Muscle layer of duodenum (tissue), 2 donors: ENCODE measurements at regions not wholly inside any gene's neighbourhood (a gene's known extent, or its start where the extent isn't known, plus 50 kb on each side); places are given as distances from the start of the nearest gene placed in this dataset.

ENCODE experiments used
- H3K27ac ChIP-seq: one replicate; pipeline ENCODE4 v1.7.0; 2013; ENCODE audit warnings: mild to moderate bottlenecking, low read length
- H3K27me3 ChIP-seq: one replicate; pipeline ENCODE4 v1.7.0; 2013; ENCODE audit warnings: low read depth, mild to moderate bottlenecking, control low read depth, low read length
- H3K36me3 ChIP-seq, 2 donors: one replicate each; pipeline ENCODE4 v1.7.0; 2013; ENCODE audit warnings: low read length in 2 of 2, control low read depth in 1 of 2, mild to moderate bottlenecking in 1 of 2; ENCODE audit not compliant: insufficient read depth in 2 of 2, control insufficient read depth in 1 of 2
- H3K4me1 ChIP-seq, 2 donors: one replicate each; pipeline ENCODE4 v1.7.0; 2013; ENCODE audit warnings: low read length in 2 of 2, mild to moderate bottlenecking in 2 of 2, control low read depth in 1 of 2, moderate library complexity in 1 of 2; ENCODE audit not compliant: insufficient read depth in 2 of 2, control insufficient read depth in 1 of 2
- H3K4me3 ChIP-seq, 2 donors: one replicate each; pipeline ENCODE4 v1.7.0; 2013; ENCODE audit warnings: low read length in 2 of 2, low read depth in 1 of 2, mild to moderate bottlenecking in 1 of 2
- H3K9me3 ChIP-seq, 2 donors: one replicate each; pipeline ENCODE4 v1.7.0; 2013; ENCODE audit warnings: low read length in 2 of 2, control low read depth in 1 of 2, mild to moderate bottlenecking in 1 of 2; ENCODE audit not compliant: control insufficient read depth in 1 of 2
- donor health status: healthy.

GRCh38 chr15:36239509-36239908 lies 339.9 kb upstream of the CDIN1 start:
- Histone ChIP-seq H3K36me3 (no peaks in the 10 kb centered on the region), H3K4me3 (no peak overlapping the region), H3K27ac (no peak overlapping the region), H3K27me3 (no peaks in the 10 kb centered on the region), H3K9me3 (peaks cover 0 to 7% of the 10 kb centered on the region in 2 donors), H3K4me1 (no peaks in the 10 kb centered on the region)

- H3K36me3 ChIP-seq: no peaks in the 10 kb centered on the region
- no peaks in the 10 kb centered on the region for H3K4me1 ChIP-seq
- H3K27me3 ChIP-seq: no peaks in the 10 kb centered on the region
- H3K4me3 ChIP-seq: no peak overlapping the region
- no peaks in the 10 kb centered on the region for H3K9me3 ChIP-seq
- H3K27ac ChIP-seq: no peak overlapping the region
Observed at GRCh38 chr15:36251450-36251849, 328.0 kb upstream of the CDIN1 start.

DNA sequence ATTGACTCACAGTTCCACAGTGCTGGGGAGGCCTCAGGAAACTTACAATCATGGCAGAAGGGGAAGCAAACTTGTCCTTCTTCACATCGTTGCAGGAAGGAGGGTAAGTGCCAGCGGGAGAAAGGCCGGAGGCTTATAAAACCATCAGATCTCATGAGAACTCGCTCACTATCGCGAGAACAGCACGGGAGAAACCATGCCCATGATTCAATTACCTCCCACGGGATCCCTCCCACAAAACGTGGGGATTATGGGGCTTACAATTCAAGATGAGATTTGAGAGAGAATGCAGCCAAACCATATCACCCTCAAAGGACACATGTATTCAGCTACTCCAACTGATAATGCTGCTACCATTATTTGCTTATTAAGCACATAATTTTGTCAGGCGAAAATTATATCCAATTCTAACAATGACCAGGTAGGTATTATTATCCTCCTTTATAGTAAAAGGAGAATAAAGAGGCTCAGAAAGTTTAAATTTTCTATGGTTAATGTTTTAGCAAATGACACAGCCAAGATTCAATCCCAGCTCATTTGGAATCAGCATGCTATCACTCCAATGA lies 327.2 kb upstream of the CDIN1 start:
- no peaks in the 10 kb centered on the region for H3K9me3 ChIP-seq
- no peaks in the 10 kb centered on the region for H3K36me3 ChIP-seq
- H3K27me3 ChIP-seq: no peaks in the 10 kb centered on the region
- no peak overlapping the region for H3K4me3 ChIP-seq
- no peaks in the 10 kb centered on the region for H3K4me1 ChIP-seq
- H3K27ac ChIP-seq: no peak overlapping the region

DNA sequence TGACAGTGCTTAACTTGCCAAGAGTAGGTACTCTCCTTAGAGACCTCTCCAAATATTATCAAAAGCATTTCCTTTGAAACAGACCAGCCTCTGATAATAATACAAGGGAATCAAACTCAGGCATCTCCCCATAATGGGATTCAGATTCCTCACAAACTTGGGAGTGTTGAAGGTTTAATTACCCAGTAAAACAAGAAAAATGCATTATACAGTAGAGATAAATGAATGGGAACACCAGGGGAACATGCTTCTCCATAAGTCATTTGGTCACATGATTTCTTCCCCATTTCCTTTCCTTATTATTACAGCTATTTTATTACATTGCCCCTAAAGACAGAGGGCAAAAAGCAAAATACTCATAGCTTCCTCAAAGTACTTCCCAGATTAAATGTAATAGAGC lies 325.0 kb upstream of the CDIN1 start:
- H3K27me3 ChIP-seq: no peaks in the 10 kb centered on the region
- H3K4me1 ChIP-seq: no peaks in the 10 kb centered on the region
- H3K36me3 ChIP-seq: no peaks in the 10 kb centered on the region
- H3K9me3 ChIP-seq: no peaks in the 10 kb centered on the region
- H3K4me3 ChIP-seq: no peak overlapping the region
- H3K27ac ChIP-seq: no peak overlapping the region

DNA sequence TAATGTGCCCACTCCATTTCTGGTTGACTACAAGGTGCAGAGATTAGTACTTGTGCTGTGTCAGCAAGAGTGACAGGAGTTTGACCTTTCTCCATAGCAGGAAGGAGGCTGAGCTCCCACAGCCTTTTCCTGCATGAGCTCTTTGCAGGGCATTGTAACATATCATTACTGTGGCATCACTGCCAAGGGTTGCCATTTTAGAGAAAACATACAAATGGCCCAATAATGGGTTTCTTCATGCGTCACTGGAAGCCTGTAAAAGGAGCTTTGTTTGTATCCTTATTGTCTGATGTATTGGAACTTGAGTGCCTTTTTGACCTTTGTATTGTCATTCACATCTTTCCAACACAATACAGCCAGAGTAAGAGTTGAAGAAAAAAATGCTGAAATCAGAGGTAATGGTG lies 323.0 kb upstream of the CDIN1 start:
- Histone ChIP-seq H3K4me1 (no peaks in the 10 kb centered on the region), H3K4me3 (no peak overlapping the region), H3K36me3 (no peaks in the 10 kb centered on the region), H3K9me3 (no peaks in the 10 kb centered on the region), H3K27ac (no peak overlapping the region), H3K27me3 (no peaks in the 10 kb centered on the region)

- no peaks in the 10 kb centered on the region for H3K27me3 ChIP-seq
- no peak overlapping the region for H3K27ac ChIP-seq
- H3K36me3 ChIP-seq: no peaks in the 10 kb centered on the region
- H3K4me1 ChIP-seq: no peaks in the 10 kb centered on the region
- H3K9me3 ChIP-seq: no peaks in the 10 kb centered on the region
- H3K4me3 ChIP-seq: no peak overlapping the region
Observed at GRCh38 chr15:36263666-36264065, 315.8 kb upstream of the CDIN1 start.

- no peaks in the 10 kb centered on the region for H3K9me3 ChIP-seq
Observed at GRCh38 chr15:36265422-36265821, 314.0 kb upstream of the CDIN1 start.

DNA sequence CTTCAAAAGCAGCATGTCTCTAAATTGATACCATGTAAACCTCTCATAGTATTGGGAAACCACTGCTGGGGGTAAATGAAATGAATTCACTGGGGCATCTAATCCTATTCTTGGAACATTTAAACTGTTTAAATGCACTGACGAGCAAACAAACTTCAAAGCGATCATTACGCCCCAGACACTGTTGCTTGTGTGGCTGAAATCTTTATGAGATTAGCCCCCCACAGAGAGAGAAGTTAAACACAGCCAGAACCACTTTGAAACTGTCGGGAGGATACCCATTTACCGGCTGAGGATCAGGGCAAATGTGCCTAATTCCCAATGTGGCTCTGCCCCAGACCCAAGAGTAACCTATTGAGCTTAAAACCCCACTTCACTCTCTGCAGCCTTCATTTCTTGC lies 308.4 kb upstream of the CDIN1 start:
- Histone ChIP-seq H3K4me1 (no peaks in the 10 kb centered on the region), H3K27me3 (no peaks in the 10 kb centered on the region), H3K9me3 (no peaks in the 10 kb centered on the region), H3K27ac (no peak overlapping the region), H3K4me3 (no peak overlapping the region), H3K36me3 (no peaks in the 10 kb centered on the region)

More at GRCh38 chr15:36265422-36265821, 314.0 kb upstream of the CDIN1 start:
- H3K4me3 ChIP-seq: no peak overlapping the region
- H3K27ac ChIP-seq: no peak overlapping the region
- H3K36me3 ChIP-seq: no peaks in the 10 kb centered on the region
- H3K27me3 ChIP-seq: no peaks in the 10 kb centered on the region
- H3K4me1 ChIP-seq: no peaks in the 10 kb centered on the region

DNA sequence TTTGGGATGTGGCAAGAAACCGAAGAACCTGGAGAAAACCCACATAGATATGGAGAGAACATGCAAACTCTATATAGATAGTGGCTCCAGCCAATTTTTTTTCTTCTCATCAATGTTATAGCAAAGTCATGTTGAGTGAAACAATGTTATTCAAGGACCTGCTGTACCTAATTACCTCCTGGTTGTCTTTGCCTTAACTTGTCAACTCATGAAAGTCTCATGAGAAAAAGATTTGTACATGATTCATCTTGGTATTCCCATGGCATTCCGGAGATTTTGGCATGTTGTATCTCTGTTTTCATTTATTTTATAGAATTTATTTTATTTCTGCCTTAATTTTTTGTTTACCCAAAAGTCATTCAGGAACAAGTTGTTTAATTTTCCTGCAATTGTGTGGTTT lies 303.8 kb upstream of the CDIN1 start:
- H3K27ac ChIP-seq: no peak overlapping the region
- H3K27me3 ChIP-seq: no peaks in the 10 kb centered on the region
- H3K4me1 ChIP-seq: no peaks in the 10 kb centered on the region
- H3K4me3 ChIP-seq: no peak overlapping the region
- peaks cover 0 to 9% of the 10 kb centered on the region in 2 donors for H3K9me3 ChIP-seq
- H3K36me3 ChIP-seq: no peaks in the 10 kb centered on the region

DNA sequence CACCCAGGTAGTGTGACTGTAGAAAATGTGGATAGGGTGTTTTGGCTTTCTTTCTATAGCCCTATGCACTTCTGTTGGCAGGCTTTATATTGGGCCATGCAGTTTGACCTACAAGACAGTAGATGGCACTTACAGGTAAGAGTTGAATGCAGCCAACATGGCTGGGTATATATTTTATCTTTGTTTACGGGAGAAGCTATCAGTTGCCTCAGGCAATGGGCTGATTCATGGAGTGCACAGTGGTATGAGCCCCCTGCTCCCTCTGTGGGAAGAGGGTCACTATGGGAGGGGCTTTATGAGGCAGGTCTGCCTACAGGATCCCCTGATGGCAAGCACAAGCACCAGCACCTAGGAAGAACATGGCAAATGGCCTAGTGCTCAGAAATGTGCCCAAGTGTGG lies 301.2 kb upstream of the CDIN1 start:
- H3K9me3 ChIP-seq: peaks cover 0 to 9% of the 10 kb centered on the region in 2 donors
- no peaks in the 10 kb centered on the region for H3K4me1 ChIP-seq
- no peak overlapping the region for H3K27ac ChIP-seq
- no peak overlapping the region for H3K4me3 ChIP-seq
- no peaks in the 10 kb centered on the region for H3K27me3 ChIP-seq
- no peaks in the 10 kb centered on the region for H3K36me3 ChIP-seq

DNA sequence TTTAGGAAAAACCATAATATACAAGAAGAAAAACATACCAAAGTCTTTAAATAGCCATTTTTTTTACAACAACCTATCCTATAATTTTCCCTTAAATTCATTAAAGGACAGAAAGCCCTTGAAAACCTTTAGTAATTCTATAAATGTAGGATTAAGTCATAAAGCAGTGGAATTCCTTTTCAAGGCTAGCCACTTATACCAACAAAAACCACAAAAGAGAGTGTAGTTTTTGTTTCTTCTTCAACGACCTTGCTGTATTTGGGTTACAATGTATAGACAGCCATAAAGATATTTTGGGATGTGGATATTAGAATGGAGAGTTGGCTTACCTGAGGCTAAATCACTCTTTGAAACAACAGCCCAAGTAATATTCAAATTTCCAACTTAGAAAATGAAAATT lies 296.6 kb upstream of the CDIN1 start:
- H3K9me3 ChIP-seq: peaks cover 0 to 9% of the 10 kb centered on the region in 2 donors
- no peaks in the 10 kb centered on the region for H3K4me1 ChIP-seq

DNA sequence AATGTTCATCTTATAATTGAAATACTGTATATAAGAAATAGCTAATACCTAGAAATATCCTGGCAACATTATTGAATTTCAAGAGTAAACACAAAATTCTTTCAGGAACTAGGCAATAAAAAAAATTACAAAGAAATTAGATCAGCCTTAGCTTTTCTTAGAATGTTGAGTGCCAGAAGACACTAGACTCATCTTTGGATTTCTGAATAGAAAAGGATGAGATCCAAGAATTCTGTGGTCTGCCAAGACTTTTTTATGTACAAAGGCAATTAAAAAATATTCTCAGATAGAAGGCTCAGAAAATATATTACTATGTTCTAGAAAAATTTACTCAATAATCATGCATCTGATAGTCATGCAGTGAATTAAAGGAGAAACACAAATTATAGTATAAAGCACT lies 294.5 kb upstream of the CDIN1 start:
- Histone ChIP-seq H3K9me3 (no peaks in the 10 kb centered on the region), H3K4me1 (no peaks in the 10 kb centered on the region), H3K27ac (no peak overlapping the region), H3K36me3 (no peaks in the 10 kb centered on the region), H3K27me3 (no peaks in the 10 kb centered on the region), H3K4me3 (no peak overlapping the region)

More for the DNA sequence above, 296.6 kb upstream of the CDIN1 start:
- Histone ChIP-seq H3K27me3 (no peaks in the 10 kb centered on the region), H3K27ac (no peak overlapping the region), H3K36me3 (no peaks in the 10 kb centered on the region), H3K4me3 (no peak overlapping the region)
